Tibial nerve (tissue), 3 donors: ENCODE measurements at regions not wholly inside any gene's neighbourhood (a gene's known extent, or its start where the extent isn't known, plus 50 kb on each side); places are given as distances from the start of the nearest gene placed in this dataset.

ENCODE experiments used
- CTCF ChIP-seq, 5 experiments: fragments of 200-600 bp in 3 of 5; fragments of 450-650 bp in 2 of 5; sonication (generic) in 3 of 5; IDR thresholded peaks; one replicate each; pipeline ENCODE4 v1.5.1; 2016 to 2019; ENCODE audit warnings: antibody characterized with exemption in 5 of 5, mild to moderate bottlenecking in 3 of 5, moderate library complexity in 2 of 5
- POLR2A ChIP-seq, 2 donors: fragments of 450-650 bp; IDR thresholded peaks; one replicate each; pipeline ENCODE4 v1.6.1; 2017; ENCODE audit warnings: antibody characterized with exemption in 2 of 2, mild to moderate bottlenecking in 2 of 2, moderate library complexity in 2 of 2

GRCh38 chr12:115422845-115423545 is 739.0 kb upstream of the TBX3 start:
- TF ChIP-seq CTCF (IDR thresholded peaks at IDR 0.05) (no peak), POLR2A (IDR thresholded peaks at IDR 0.05) (no peak)
